Esophagus muscularis mucosa (tissue), 3 donors: ENCODE measurements at regions not wholly inside any gene's neighbourhood (a gene's known extent, or its start where the extent isn't known, plus 50 kb on each side); places are given as distances from the start of the nearest gene placed in this dataset.

Experiments
- CTCF ChIP-seq, 3 experiments: fragments of 200-600 bp in 2 of 3; fragments of 450-650 bp in 1 of 3; sonication (generic) in 2 of 3; IDR thresholded peaks; one replicate each; pipeline ENCODE4 v1.5.1; 2017 to 2019; ENCODE audit warnings: antibody characterized with exemption in 3 of 3, mild to moderate bottlenecking in 2 of 3, moderate library complexity in 1 of 3
- POLR2AphosphoS5 ChIP-seq, 2 donors: sonication (generic); formaldehyde crosslinking; IDR thresholded peaks; one replicate each; pipeline ENCODE4 v1.6.1; 2017; ENCODE audit warnings: antibody characterized with exemption in 2 of 2

GRCh38 chr12:62207248-62207647 lies 53.0 kb upstream of the USP15 start:
- TF ChIP-seq POLR2AphosphoS5 (IDR thresholded peaks at IDR 0.05) (no peak), CTCF (IDR thresholded peaks at IDR 0.05) (no peak)
